ENCODE measurements at regions not wholly inside any gene's neighbourhood (a gene's known extent, or its start where the extent isn't known, plus 50 kb on each side); places are given as distances from the start of the nearest gene placed in this dataset.

DNA sequence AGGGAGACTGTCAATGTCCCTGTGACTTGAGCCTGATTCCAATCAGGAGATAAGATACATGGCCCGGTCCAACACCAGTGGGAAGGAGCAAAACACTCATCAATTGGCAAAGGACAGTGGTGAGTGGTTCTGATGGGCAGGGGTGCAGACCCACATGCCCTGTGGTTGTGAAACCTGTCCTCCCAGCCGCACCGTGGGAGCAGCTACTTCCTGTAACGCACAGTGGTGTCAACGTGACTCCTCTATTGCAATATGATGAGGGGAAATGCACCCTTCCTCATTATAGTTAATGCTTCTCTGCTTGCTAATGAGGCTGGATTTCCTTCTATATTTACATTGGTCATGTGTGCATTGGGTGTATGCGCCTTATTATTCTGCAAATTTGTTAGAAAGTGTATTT, 223.0 kb downstream of the IRX1 start:
- Mint-ChIP-seq H3K36me3 (ENCODE audit: insufficient read depth, unreplicated experiment) (no peaks in the 10 kb centered on the region), H3K4me1 (ENCODE audit: low read depth, unreplicated experiment) (no peaks in the 10 kb centered on the region), H3K27ac (ENCODE audit: unreplicated experiment) (no peak overlapping the region), H3K27me3 (ENCODE audit: insufficient read depth, unreplicated experiment) (no peaks in the 10 kb centered on the region), H3K9me3 (ENCODE audit: unreplicated experiment) (no peaks in the 10 kb centered on the region), H3K4me3 (ENCODE audit: unreplicated experiment) (no peak overlapping the region)
- CTCF ChIA-PET: no interaction called here
- intact Hi-C loops (cut with micrococcal nuclease; ENCODE audit: unreplicated experiment): no loop called here
- no peak for DNase-seq
- H3K4me3 ChIP-seq (ENCODE audit: low read depth, low read length): no peak overlapping the region
- TF ChIP-seq, protein P1, sequence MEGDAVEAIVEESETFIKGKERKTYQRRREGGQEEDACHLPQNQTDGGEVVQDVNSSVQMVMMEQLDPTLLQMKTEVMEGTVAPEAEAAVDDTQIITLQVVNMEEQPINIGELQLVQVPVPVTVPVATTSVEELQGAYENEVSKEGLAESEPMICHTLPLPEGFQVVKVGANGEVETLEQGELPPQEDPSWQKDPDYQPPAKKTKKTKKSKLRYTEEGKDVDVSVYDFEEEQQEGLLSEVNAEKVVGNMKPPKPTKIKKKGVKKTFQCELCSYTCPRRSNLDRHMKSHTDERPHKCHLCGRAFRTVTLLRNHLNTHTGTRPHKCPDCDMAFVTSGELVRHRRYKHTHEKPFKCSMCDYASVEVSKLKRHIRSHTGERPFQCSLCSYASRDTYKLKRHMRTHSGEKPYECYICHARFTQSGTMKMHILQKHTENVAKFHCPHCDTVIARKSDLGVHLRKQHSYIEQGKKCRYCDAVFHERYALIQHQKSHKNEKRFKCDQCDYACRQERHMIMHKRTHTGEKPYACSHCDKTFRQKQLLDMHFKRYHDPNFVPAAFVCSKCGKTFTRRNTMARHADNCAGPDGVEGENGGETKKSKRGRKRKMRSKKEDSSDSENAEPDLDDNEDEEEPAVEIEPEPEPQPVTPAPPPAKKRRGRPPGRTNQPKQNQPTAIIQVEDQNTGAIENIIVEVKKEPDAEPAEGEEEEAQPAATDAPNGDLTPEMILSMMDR (IDR thresholded peaks at IDR 0.05; ENCODE audit: insufficient read depth in 1 of 2, low read depth in 1 of 2, low read length in 1 of 2, severe bottlenecking in 1 of 2, unreplicated experiment in 1 of 2): no peak
- no peaks in the 10 kb centered on the region for H3K9me3 ChIP-seq
- no TSS peak for BruUV-seq (replicated peaks)
- H3K27me3 ChIP-seq (replicated peaks; ENCODE audit: control insufficient read depth, insufficient read depth, low read length): no peaks in the 10 kb centered on the region
- POLR2A ChIA-PET: no interaction called here
- no peaks in the 10 kb centered on the region for H3K4me1 ChIP-seq
- no peaks in the 10 kb centered on the region for H3K36me3 ChIP-seq (ENCODE audit: control insufficient read depth, insufficient read depth, low read length)

- Histone ChIP-seq H3K4me3 (ENCODE audit: low read depth, low read length) (no peak overlapping the region), H3K4me1 (no peaks in the 10 kb centered on the region), H3K27me3 (replicated peaks; ENCODE audit: control insufficient read depth, insufficient read depth, low read length) (no peaks in the 10 kb centered on the region), H3K36me3 (ENCODE audit: control insufficient read depth, insufficient read depth, low read length) (no peaks in the 10 kb centered on the region), H3K9me3 (no peaks in the 10 kb centered on the region)
- Mint-ChIP-seq H3K36me3 (ENCODE audit: insufficient read depth, unreplicated experiment) (no peaks in the 10 kb centered on the region), H3K4me1 (ENCODE audit: low read depth, unreplicated experiment) (no peaks in the 10 kb centered on the region), H3K4me3 (ENCODE audit: unreplicated experiment) (no peak overlapping the region), H3K27ac (ENCODE audit: unreplicated experiment) (no peak overlapping the region), H3K27me3 (ENCODE audit: insufficient read depth, unreplicated experiment) (peaks cover 6% of the 10 kb centered on the region), H3K9me3 (ENCODE audit: unreplicated experiment) (no peaks in the 10 kb centered on the region)
- ChIA-PET POLR2A (no interaction called here), CTCF (no interaction called here)
- no TSS peak for BruUV-seq (replicated peaks)
- intact Hi-C loops (cut with micrococcal nuclease; ENCODE audit: unreplicated experiment): no loop called here
- TF ChIP-seq, protein P1 (IDR thresholded peaks at IDR 0.05; ENCODE audit: insufficient read depth in 1 of 2, low read depth in 1 of 2, low read length in 1 of 2, severe bottlenecking in 1 of 2, unreplicated experiment in 1 of 2): no peak
- no peak for DNase-seq
These were observed 230.2 kb downstream of the IRX1 start for GRCh38 chr5:3825531-3826451.

- Mint-ChIP-seq H3K27me3 (ENCODE audit: insufficient read depth, unreplicated experiment) (peaks cover 6% of the 10 kb centered on the region), H3K4me1 (ENCODE audit: low read depth, unreplicated experiment) (no peaks in the 10 kb centered on the region), H3K36me3 (ENCODE audit: insufficient read depth, unreplicated experiment) (no peaks in the 10 kb centered on the region), H3K27ac (ENCODE audit: unreplicated experiment) (no peak overlapping the region), H3K9me3 (ENCODE audit: unreplicated experiment) (no peaks in the 10 kb centered on the region), H3K4me3 (ENCODE audit: unreplicated experiment) (no peak overlapping the region)
- ChIA-PET POLR2A (no interaction called here), CTCF (no interaction called here)
- no peaks in the 10 kb centered on the region for H3K4me1 ChIP-seq
- no peaks in the 10 kb centered on the region for H3K27me3 ChIP-seq (replicated peaks; ENCODE audit: control insufficient read depth, insufficient read depth, low read length)
- no peaks in the 10 kb centered on the region for H3K36me3 ChIP-seq (ENCODE audit: control insufficient read depth, insufficient read depth, low read length)
- TF ChIP-seq, protein P1 (IDR thresholded peaks at IDR 0.05; ENCODE audit: insufficient read depth in 1 of 2, low read depth in 1 of 2, low read length in 1 of 2, severe bottlenecking in 1 of 2, unreplicated experiment in 1 of 2): no peak
- no TSS peak for BruUV-seq (replicated peaks)
- H3K9me3 ChIP-seq: no peaks in the 10 kb centered on the region
- no peak overlapping the region for H3K4me3 ChIP-seq (ENCODE audit: low read depth, low read length)
- DNase-seq: no peak
- intact Hi-C loops (cut with micrococcal nuclease; ENCODE audit: unreplicated experiment): no loop called here
These were observed 232.0 kb downstream of the IRX1 start for GRCh38 chr5:3827624-3828023.

Measured in Caco-2 (cell line).